ENCODE measurements at regions not wholly inside any gene's neighbourhood (a gene's known extent, or its start where the extent isn't known, plus 50 kb on each side); places are given as distances from the start of the nearest gene placed in this dataset.
"Not testable (repeated sequence)": the region's sequence is repeated elsewhere in the genome, so short reads cannot be mapped to it uniquely, and the experiment has no call there.

GRCh38 chr14:86420131-86420530 lies 890.2 kb downstream of the FLRT2 start:
- no peak for DNase-seq

DNA sequence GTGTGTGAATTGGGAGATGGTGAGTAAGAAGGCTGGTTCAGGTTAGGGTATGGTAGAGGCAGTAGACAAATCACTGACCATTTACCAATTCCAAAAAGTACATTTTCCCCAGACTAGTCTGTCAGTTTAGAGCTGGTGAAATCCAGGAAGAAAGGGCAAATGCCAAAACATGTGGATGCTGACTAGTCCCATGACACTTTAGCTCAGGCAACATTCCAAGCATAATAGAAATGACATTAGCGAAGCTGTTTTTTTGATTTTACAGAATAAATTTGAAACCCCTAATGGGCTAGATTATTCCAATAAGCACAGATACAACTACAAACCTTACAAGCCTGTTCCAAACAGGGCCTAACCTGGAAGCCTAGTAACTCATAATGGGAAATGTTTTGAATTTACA lies 884.2 kb downstream of the FLRT2 start:
- DNase-seq, result no peak

- no peak for DNase-seq
These were observed 875.2 kb downstream of the FLRT2 start for GRCh38 chr14:86404989-86405649.

- DNase-seq, result no peak
These were observed 874.5 kb downstream of the FLRT2 start for GRCh38 chr14:86404425-86404824.

DNA sequence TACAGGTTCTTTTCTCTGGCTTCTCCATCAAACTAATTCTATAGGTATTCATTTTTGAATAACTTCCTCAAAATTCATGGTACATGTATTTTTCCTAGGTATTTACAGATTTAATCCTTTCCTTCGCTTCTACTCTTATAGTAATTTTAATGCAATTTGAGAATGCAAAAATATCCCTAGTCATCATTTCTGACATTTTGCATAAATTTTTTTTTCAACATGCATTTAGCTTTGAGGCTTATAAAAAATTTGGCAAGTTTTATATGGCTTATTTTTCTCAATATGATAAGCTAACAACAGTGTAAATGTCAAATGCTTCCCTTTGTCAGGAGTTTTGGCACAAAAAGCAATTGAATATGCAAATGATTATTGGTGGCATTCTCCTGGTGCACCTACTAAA lies 872.6 kb downstream of the FLRT2 start:
- DNase-seq, result no peak

DNA sequence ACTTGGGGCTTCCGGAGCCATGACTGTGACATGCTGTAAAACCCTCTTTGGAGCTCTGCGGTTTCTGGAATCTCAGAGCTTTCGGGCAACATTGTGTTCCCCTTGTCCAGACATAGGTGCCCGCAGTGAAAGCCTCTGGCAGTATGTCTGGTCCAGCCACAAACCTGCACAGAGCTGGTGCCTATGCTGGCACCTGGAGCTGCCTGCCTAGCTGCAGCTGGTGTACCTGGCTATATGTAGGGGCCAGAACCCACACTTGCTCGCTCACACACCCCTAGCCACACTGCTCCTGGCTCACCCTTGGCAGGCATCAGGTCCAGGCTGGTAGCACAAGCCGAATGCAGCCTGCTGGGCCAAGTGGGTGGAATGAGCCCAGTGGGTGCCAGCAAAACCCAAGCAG lies 861.1 kb downstream of the FLRT2 start:
- no peak for DNase-seq

DNA sequence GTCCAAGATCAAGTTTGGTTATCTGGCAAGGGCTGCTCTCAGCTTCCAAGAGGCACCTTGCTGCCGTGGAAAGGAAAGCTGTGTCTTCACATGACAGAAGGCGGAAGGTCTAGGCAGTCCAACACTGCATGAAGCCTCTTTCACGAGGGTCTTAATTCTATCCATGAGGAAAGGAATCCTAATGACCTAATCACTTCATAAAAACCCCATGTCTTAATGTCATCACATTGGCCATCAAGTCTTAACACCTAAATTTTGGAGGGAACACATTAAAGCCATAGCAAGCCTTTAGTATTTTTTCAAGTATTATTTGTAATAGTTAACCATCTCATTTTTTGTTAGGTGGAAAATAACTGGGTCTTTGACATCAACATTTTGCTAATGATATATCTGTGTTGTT lies 858.3 kb downstream of the FLRT2 start:
- no peak for DNase-seq

- no peak for DNase-seq
These were observed 843.9 kb downstream of the FLRT2 start for GRCh38 chr14:86373886-86374285.

- DNase-seq, result no peak
These were observed 842.5 kb downstream of the FLRT2 start for GRCh38 chr14:86372402-86372801.

- no peak for DNase-seq
These were observed 834.7 kb downstream of the FLRT2 start for GRCh38 chr14:86364634-86365033.

DNA sequence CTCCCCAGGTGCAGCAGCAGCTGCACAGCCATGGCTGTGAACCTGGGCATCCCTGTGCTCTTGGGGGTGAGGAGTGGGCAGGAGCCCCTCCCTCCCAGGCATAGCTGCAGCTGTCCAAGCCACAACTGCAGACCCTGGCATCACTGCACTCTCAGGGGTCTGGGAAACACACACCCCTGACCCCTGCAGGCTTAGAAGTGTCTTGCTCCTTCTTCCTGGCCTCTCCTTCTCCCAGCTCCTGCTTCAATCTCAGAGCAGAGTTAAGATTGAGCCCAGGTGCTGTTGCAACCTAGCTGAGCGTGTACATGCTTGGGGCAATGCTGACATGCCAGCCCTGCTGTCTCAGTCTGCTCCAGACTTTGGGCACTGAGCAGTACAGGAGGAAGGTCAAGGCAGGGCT lies 833.6 kb downstream of the FLRT2 start:
- DNase-seq, result no peak

GRCh38 chr14:86363047-86363446 lies 833.1 kb downstream of the FLRT2 start:
- DNase-seq, result no peak

GRCh38 chr14:86357876-86358275 lies 827.9 kb downstream of the FLRT2 start:
- no peak for DNase-seq

GRCh38 chr14:86357119-86357518 lies 827.2 kb downstream of the FLRT2 start:
- DNase-seq, result no peak

- DNase-seq, result no peak
These were observed 817.0 kb downstream of the FLRT2 start for GRCh38 chr14:86346818-86347384.

GRCh38 chr14:86334355-86334754 lies 804.4 kb downstream of the FLRT2 start:
- no peak for DNase-seq

- DNase-seq, result no peak
These were observed 803.5 kb downstream of the FLRT2 start for GRCh38 chr14:86333493-86333892.

DNA sequence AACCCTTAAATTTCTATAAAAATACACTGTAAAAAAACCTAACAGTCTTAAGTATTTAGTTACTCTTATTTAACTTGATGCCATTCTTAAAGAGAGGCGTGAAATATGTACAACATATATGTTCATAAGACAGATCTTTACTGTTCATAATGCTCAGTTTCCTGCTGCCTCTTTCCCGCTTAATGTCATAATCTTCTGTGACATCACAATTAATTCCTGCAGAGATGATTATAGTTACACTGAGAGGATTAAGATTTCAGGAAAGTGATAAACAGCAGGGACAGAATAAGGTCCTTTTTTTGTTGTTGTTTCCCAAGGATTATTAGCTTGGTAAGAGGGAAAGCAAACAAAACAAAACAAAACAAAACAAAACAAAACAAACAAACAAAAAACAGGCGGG lies 801.4 kb downstream of the FLRT2 start:
- DNase-seq, result no peak

DNA sequence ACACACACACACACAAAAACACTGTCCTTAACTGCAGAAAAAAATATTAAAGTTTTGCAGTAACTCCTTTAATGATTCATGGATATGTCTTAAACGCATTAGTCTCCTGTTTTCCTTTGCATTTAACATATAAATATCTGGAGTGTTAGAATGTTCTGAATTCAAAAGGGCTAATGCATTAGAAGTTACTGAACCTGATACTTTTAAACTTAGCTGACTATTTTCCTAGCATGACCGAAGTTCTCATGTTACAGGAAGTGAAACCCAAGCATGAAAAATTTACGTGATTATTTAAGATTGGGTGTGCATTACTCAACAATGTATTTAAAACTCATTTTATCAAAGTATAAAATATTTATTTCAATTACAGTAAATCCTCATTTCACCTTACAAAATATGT lies 791.2 kb downstream of the FLRT2 start:
- no peak for DNase-seq

DNA sequence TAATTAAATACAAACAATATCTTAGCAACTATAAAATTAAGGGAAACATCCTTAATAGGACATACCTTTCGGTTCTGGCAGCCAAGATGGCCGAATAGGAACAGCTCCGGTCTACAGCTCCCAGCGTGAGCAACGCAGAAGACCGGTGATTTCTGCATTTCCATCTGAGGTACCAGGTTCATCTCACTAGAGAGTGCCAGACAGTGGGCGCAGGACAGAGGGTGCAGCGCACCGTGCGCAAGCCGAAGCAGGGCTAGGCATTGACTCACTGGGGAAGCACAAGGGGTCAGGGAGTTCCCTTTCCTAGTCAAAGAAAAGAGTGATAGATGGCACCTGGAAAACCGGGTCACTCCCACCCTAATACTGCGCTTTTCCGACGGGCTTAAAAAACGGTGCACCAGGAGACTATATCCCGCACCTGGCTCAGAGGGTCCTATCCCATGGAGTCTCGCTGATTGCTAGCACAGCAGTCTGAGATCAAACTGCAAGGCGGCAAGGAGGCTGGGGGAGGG lies 782.3 kb downstream of the FLRT2 start:
- not testable (repeated sequence) for DNase-seq

- DNase-seq, result no peak
These were observed 781.2 kb downstream of the FLRT2 start for GRCh38 chr14:86311151-86311550.

- DNase-seq, result no peak
These were observed 780.7 kb downstream of the FLRT2 start for GRCh38 chr14:86310611-86311010.

- no peak for DNase-seq
These were observed 780.2 kb downstream of the FLRT2 start for GRCh38 chr14:86310148-86310547.

- no peak for DNase-seq
These were observed 775.1 kb downstream of the FLRT2 start for GRCh38 chr14:86305058-86305457.

GRCh38 chr14:86299994-86300393 lies 770.0 kb downstream of the FLRT2 start:
- no peak for DNase-seq
